ENCODE measurements at regions not wholly inside any gene's neighbourhood (a gene's known extent, or its start where the extent isn't known, plus 50 kb on each side); places are given as distances from the start of the nearest gene placed in this dataset.

GRCh38 chr3:162302983-162303624 lies 806.5 kb downstream of the OTOL1 start:
- in situ Hi-C loops (cut with MboI; ENCODE audit: low sequenced_read_pairs, unreplicated experiment), result no loop called here
- TF ChIP-seq CTCF (IDR thresholded peaks at IDR 0.05; ENCODE audit: borderline replicate concordance, control extremely low read depth, extremely low read depth, insufficient read depth, missing control alignments), result no peak
- no peak for DNase-seq (ENCODE audit: low spot score)

GRCh38 chr3:162317046-162317445 lies 820.4 kb downstream of the OTOL1 start:
- in situ Hi-C loops (cut with MboI; ENCODE audit: low sequenced_read_pairs, unreplicated experiment), result no loop called here
- TF ChIP-seq CTCF (IDR thresholded peaks at IDR 0.05; ENCODE audit: borderline replicate concordance, control extremely low read depth, extremely low read depth, insufficient read depth, missing control alignments), result no peak
- DNase-seq (ENCODE audit: low spot score), result no peak

- in situ Hi-C loops (cut with MboI; ENCODE audit: low sequenced_read_pairs, unreplicated experiment), result no loop called here
- no peak for TF ChIP-seq CTCF (IDR thresholded peaks at IDR 0.05; ENCODE audit: borderline replicate concordance, control extremely low read depth, extremely low read depth, insufficient read depth, missing control alignments)
- DNase-seq (ENCODE audit: low spot score), result no peak
Observed at GRCh38 chr3:162328649-162329048, 832.0 kb downstream of the OTOL1 start.

- in situ Hi-C loops (cut with MboI; ENCODE audit: low sequenced_read_pairs, unreplicated experiment), result no loop called here
- no peak for DNase-seq (ENCODE audit: low spot score)
- no peak for TF ChIP-seq CTCF (IDR thresholded peaks at IDR 0.05; ENCODE audit: borderline replicate concordance, control extremely low read depth, extremely low read depth, insufficient read depth, missing control alignments)
Observed at GRCh38 chr3:162329514-162329913, 832.9 kb downstream of the OTOL1 start.

- in situ Hi-C loops (cut with MboI; ENCODE audit: low sequenced_read_pairs, unreplicated experiment), result no loop called here
- TF ChIP-seq CTCF (IDR thresholded peaks at IDR 0.05; ENCODE audit: borderline replicate concordance, control extremely low read depth, extremely low read depth, insufficient read depth, missing control alignments), result no peak
- no peak for DNase-seq (ENCODE audit: low spot score)
Observed at GRCh38 chr3:162332344-162332743, 835.7 kb downstream of the OTOL1 start.

- in situ Hi-C loops (cut with MboI; ENCODE audit: low sequenced_read_pairs, unreplicated experiment), result no loop called here
- no peak for TF ChIP-seq CTCF (IDR thresholded peaks at IDR 0.05; ENCODE audit: borderline replicate concordance, control extremely low read depth, extremely low read depth, insufficient read depth, missing control alignments)
- no peak for DNase-seq (ENCODE audit: low spot score)
Observed at GRCh38 chr3:162334537-162334936, 837.9 kb downstream of the OTOL1 start.

All from GM13976 (cell line).